CD4-positive, alpha-beta T cell treated with Interleukin-4 for 1 hour (primary cell): ENCODE measurements at regions not wholly inside any gene's neighbourhood (a gene's known extent, or its start where the extent isn't known, plus 50 kb on each side); places are given as distances from the start of the nearest gene placed in this dataset.

Experiments used
- DNase-seq, 2 donors: peaks; one replicate each; pipeline ENCODE4 v3.0.0-alpha.2; 2020 to 2022

DNA sequence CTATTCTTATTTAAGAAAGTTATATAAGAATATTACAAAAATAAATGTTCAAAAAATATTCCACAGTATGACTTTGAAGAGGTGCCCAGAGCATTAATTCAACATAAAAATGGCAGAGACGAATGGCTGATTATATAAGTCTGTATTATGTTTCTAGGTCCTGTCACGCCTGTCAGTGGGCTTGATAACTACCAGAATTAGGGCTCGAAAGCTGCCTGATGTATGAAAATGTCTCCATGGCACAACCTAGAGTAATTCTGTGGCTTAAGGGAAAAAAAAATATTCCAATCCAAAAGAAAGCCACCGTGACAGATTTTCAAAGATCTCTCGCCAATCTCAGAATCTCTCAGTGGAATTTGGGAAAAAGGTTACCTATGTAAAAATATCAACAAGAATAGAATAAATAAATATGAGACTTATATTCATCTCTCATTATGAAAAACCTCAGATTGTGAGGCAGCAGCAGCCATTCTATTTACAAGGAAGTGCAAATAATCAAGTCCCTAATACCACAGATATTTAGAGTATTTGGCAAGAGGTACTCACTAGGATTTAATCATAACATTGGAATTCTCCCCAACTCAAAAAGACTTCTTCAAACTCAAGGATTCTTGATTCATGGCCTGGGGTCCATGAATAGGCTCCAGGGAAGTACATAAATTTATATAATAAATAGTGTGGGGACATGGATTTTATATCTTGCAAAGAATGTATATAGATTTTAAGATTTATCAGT, 489.1 kb upstream of the INTU start:
- DNase-seq = no peak

DNA sequence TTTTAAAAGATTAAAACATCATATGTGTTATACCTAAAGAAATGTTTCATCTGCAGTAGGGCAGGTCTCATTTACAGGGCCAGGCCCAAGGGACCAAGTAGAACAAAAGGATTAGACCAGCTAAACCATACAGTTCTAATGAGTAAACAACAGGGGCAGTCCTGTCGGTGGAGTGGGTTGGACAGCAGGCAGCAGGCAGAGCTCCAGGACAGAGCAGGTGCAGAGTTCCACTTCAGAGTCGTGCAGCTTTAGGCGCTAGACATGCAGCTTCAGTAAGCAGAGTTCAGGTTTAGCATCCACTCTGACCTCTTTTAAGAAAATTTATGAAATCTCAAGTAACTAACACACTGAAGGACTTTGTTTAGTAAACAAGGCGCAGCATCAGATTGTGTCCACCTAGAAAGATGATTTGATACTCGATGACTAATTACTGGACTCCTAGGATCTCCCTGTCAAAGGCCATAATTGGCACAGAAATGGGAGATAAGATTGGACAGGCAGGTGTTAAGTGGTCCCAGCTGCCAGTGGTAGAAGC, 487.7 kb upstream of the INTU start:
- no peak for DNase-seq

DNA sequence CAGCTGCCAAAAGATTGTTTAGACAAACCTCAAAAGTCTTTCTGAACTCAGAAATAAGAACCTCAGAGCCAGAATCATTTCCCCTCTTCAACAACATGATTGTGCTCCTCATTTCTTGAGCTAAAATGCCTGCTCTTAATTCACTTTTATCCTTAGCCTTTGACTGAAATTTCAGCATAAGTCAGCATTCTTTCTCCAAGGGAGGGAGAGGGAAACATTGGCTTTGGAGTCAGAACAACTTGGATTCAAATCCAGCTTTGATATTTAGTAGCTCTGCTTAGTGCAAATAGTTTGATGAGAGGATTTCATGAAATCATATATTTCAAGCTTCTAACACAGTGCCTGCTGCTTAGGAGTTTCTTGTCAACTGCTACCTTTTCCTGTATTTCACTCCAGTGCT, 484.6 kb upstream of the INTU start:
- no peak for DNase-seq

GRCh38 chr4:127149086-127149485, 483.7 kb upstream of the INTU start:
- DNase-seq = no peak

GRCh38 chr4:127151941-127152340, 480.8 kb upstream of the INTU start:
- DNase-seq = no peak

DNA sequence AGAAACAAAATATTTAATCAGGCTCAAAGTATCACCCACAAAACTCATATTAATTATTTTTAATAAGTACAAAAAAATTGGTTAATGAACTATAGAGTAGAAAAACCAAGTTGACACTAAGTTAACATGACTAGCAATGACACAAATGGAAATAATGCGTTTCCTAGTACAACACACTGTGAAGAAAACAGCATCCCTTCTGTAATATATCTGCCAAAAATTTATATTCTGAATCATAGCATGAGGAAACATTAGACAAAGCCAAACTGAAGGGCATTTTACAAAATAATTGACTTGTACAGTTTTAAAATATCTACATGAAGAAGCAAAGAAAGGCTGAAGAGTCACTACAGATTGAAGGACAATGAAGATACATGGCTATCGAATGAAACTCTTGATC, 477.6 kb upstream of the INTU start:
- DNase-seq = no peak

DNA sequence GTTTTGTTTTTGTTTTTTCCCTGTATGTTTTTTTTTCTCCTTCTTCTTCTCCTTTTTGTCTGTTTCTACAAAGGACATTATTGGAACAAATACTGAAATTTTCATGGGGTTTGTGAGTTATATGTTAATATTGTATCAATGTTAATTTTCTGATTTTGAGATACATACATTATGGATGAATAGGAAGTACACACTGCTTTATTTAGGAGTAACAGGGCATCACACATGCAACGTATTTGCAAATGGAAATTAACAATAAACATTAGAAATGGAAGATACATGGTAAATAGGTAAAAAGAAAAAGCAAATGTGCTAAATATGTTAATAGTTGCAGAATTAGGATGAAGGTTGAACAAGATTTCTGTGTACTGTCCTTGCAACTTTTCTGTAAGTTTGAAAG, 477.2 kb upstream of the INTU start:
- DNase-seq = no peak

GRCh38 chr4:127162741-127163140, 470.0 kb upstream of the INTU start:
- no peak for DNase-seq

- no peak for DNase-seq
Observed at GRCh38 chr4:127165971-127166370, 466.8 kb upstream of the INTU start.

- no peak for DNase-seq
Observed at GRCh38 chr4:127174201-127174600, 458.6 kb upstream of the INTU start.

DNA sequence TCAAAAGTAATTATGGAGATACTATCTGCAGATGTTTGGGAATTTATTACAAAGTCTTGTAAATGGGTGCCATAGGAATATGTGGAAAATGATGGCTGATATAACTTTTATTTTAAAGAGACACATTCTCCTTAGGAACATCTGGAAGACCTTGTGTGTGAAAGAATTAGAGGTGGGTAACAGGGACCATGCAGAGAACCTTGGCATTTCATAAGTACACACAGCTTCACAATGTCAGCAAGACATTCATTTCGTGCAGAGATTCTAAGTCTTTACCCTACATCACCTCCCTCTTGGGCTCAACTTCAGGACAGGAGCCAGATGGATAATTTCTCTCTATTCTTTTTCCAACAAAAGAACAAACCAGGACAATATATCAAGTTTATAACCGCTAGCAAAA, 458.1 kb upstream of the INTU start:
- no peak for DNase-seq

- DNase-seq = no peak
Observed at GRCh38 chr4:127179256-127180087, 453.3 kb upstream of the INTU start.

DNA sequence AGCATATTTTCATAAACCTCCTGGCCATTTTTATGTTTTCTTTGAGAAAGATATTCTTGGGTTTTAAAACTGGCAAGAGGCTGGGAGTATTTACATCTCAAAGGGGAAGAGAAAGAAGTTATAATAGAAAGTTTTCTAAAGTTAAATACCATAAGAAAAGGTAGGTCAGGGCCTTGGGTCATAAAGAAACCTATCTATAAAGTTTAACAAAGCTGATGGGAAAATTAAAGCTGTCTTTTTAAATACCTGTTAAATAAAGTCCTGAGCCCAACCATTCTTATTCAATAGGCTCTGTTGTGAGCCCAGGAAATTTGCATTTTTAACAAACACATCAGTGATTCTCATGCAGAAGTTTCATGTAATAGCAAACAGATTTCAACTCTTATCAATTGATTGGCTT, 451.8 kb upstream of the INTU start:
- DNase-seq = no peak

- DNase-seq = no peak
Observed at GRCh38 chr4:127182687-127183086, 450.1 kb upstream of the INTU start.

DNA sequence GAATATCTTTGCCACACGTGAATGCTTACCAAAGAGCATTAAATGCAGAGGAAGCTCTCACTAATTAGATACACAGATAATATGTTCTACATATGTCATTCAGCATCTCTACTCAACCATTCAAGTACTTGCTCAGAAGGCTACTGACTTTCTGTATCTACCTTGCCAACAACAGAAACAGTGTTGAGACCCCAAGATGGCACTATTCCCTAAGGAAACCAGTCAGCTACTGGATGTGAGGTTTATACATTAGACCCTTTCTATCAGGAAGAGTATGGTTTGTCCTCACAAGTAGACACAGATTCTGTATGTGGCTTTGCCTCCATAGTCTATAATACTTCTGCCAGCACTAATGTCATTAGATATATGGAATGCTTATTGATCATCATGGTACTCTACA, 443.9 kb upstream of the INTU start:
- DNase-seq = no peak

GRCh38 chr4:127194281-127194680, 438.5 kb upstream of the INTU start:
- no peak for DNase-seq

GRCh38 chr4:127196655-127197352, 436.0 kb upstream of the INTU start:
- no peak for DNase-seq

GRCh38 chr4:127203562-127204200, 429.1 kb upstream of the INTU start:
- no peak for DNase-seq

DNA sequence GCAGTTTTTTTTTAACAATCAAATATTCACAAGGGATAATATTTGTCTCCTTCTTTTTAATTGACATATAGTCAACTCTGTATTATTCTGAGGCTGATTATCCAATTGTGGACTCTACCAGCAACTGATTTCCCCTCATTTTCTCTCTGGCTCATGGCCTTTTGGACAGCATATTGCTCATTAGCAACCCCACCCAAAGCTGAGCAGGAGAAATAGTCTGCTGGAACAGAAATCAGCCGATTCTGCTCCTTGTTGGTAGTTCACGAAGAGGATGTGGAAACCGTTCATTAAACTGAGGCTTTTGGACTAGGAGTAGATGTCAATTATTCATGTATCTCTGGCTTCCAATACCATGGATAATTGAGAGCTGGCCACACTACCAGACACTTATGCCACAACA, 428.4 kb upstream of the INTU start:
- no peak for DNase-seq

GRCh38 chr4:127209580-127210095, 423.1 kb upstream of the INTU start:
- no peak for DNase-seq

DNA sequence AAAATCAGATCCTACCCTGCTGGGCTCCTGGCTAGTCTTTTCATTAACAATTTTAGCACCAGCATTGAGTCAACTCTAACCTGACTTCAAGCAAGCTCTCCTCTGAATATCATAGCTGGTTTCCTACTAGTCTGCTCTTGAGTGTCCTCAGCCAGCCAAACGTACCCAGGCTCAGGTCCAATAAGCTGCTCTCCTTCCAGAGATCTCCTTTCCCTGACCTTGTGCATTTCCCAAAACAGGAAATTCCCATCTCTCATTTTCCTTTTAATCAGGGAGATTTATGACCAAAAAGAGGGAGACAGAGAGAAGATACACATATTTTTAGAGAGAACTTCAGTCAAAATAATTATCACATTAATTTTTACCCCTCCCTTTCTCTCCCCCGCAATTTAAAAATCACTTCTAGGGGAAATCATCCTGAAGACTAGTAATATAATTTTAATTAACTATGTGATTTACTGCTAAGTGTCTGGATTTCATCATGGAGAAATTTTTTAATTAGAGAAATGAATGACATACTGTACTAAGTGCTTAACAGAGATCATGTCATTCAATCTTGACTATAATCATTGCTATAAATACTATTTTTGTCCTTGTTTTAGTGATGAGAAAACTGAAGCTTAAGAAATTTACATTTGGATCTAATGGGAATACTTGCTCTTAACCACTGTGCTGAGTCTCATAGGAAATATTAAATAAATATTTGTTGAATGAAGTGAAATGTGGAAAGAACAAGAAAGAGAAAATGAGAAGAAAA, 421.7 kb upstream of the INTU start:
- DNase-seq = no peak
